Thoracic aorta (tissue), 2 donors: ENCODE measurements at regions not wholly inside any gene's neighbourhood (a gene's known extent, or its start where the extent isn't known, plus 50 kb on each side); places are given as distances from the start of the nearest gene placed in this dataset.

Experiments
- ATAC-seq: fragments of 150-250 bp; one replicate; pipeline ENCODE4 v1.8.0; 2017; ENCODE audit warnings: low read depth; ENCODE audit not compliant: insufficient number of reproducible peaks, low FRiP score
- DNase-seq: peaks from one replicate; pipeline ENCODE4 v3.0.0-alpha.2; 2020; ENCODE audit warnings: low spot score
- H3K27ac ChIP-seq, 2 donors: fragments of 200-600 bp; sonication (generic); 1 replicate in 1 of 2; 2 replicates in 1 of 2; pipeline ENCODE4 v1.5.1; 2016; ENCODE audit warnings: mild to moderate bottlenecking in 2 of 2, moderate library complexity in 2 of 2
- H3K27me3 ChIP-seq: fragments of 200-600 bp; sonication (generic); replicated peaks from 2 replicates; pipeline ENCODE4 v1.6.0; 2016; ENCODE audit warnings: mild to moderate bottlenecking; ENCODE audit not compliant: insufficient read depth
- H3K36me3 ChIP-seq: fragments of 200-600 bp; sonication (generic); one replicate; pipeline ENCODE4 v1.5.1; 2016
- H3K4me1 ChIP-seq, 2 donors: fragments of 200-600 bp; sonication (generic); 1 replicate in 1 of 2; 2 replicates in 1 of 2; pipeline versions ENCODE4 v1.5.1 to v1.6.0; 2016; ENCODE audit warnings: low read depth in 2 of 2, mild to moderate bottlenecking in 1 of 2; ENCODE audit not compliant: control insufficient read depth in 1 of 2
- H3K4me3 ChIP-seq: fragments of 200-600 bp; sonication (generic); 2 replicates; pipeline ENCODE4 v1.5.1; 2016; ENCODE audit warnings: mild to moderate bottlenecking
- H3K9me3 ChIP-seq: fragments of 200-600 bp; sonication (generic); 2 replicates; pipeline ENCODE4 v1.5.1; 2016
- TF ChIP-seq, protein P1 (sequence below): fragments of 200-600 bp; sonication (generic); IDR thresholded peaks from one replicate; pipeline ENCODE4 v1.5.1; 2019; ENCODE audit warnings: antibody characterized with exemption

- TF ChIP-seq, protein P1, sequence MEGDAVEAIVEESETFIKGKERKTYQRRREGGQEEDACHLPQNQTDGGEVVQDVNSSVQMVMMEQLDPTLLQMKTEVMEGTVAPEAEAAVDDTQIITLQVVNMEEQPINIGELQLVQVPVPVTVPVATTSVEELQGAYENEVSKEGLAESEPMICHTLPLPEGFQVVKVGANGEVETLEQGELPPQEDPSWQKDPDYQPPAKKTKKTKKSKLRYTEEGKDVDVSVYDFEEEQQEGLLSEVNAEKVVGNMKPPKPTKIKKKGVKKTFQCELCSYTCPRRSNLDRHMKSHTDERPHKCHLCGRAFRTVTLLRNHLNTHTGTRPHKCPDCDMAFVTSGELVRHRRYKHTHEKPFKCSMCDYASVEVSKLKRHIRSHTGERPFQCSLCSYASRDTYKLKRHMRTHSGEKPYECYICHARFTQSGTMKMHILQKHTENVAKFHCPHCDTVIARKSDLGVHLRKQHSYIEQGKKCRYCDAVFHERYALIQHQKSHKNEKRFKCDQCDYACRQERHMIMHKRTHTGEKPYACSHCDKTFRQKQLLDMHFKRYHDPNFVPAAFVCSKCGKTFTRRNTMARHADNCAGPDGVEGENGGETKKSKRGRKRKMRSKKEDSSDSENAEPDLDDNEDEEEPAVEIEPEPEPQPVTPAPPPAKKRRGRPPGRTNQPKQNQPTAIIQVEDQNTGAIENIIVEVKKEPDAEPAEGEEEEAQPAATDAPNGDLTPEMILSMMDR, result no peak
- no peaks in the 10 kb centered on the region for H3K36me3 ChIP-seq
- H3K9me3 ChIP-seq, result no peaks in the 10 kb centered on the region
- H3K27me3 ChIP-seq, result no peaks in the 10 kb centered on the region
- H3K4me3 ChIP-seq, result no peak overlapping the region
- DNase-seq, result no peak
- ATAC-seq, result no peak
- H3K4me1 ChIP-seq, result no peaks in the 10 kb centered on the region
- H3K27ac ChIP-seq, result no peak overlapping the region
These were observed 109.0 kb upstream of the KCNJ3 start for GRCh38 chr2:154589514-154589913.

DNA sequence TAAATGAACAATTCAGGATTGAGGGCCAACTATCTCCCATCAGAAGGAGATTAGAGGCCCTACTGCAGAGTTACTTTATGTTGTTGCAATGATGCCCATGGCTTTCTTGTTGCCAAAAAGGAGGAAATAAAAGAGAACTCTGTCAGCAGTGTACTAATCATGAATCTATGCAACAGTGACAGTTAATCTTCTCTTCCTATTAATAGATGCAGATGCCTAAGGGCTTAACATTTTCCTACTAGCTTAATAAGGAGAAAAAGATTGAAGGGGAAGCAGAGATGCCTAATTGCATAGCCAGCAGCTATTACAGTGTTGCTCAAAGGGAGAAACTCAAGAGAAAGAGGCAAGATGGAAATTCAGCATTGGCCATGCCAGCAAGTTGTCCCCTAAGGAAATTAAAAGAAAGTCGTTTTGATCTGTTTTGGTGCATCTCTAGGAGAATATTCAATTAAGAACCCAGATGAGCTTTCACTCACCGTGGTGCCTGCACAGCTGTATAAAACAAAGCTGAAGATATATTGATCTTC lies 107.1 kb upstream of the KCNJ3 start:
- Histone ChIP-seq H3K4me3 (no peak overlapping the region), H3K9me3 (no peaks in the 10 kb centered on the region), H3K27ac (no peak overlapping the region), H3K4me1 (no peaks in the 10 kb centered on the region), H3K27me3 (no peaks in the 10 kb centered on the region), H3K36me3 (no peaks in the 10 kb centered on the region)
- TF ChIP-seq, protein P1, result no peak
- DNase-seq (no peak), ATAC-seq (no peak)

- H3K27ac ChIP-seq, result no peak overlapping the region
- no peaks in the 10 kb centered on the region for H3K27me3 ChIP-seq
- DNase-seq (no peak), ATAC-seq (no peak)
- TF ChIP-seq, protein P1, result no peak
- H3K4me3 ChIP-seq, result no peak overlapping the region
- no peaks in the 10 kb centered on the region for H3K9me3 ChIP-seq
- no peaks in the 10 kb centered on the region for H3K4me1 ChIP-seq
- H3K36me3 ChIP-seq, result no peaks in the 10 kb centered on the region
These were observed 99.3 kb upstream of the KCNJ3 start for GRCh38 chr2:154599189-154599588.

DNA sequence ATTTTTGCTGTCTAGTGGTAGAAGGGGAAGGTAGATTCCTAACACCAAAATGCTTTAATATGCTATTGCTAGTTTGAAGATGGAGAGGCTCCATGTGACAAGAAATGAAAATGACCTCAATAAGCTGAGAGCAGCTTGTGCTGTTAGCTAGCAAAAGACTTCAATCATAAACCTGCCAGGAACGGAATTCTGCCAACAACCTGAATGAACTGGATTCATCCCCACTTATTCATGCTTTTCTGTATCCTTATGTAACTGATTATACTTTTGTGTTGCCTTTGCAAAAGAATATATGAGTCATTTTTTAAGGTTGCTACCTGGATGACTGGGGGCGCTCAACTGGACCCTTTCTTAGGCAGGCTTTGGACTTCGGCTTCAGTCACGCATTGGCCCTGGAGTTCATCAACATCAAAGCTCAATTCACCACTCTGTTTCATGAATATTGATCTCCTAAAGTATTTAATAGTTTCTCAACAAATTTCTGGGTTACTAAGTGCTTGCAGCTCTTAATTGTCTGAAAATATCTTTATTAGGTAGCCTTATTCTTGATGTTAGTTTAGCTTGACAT lies 97.5 kb upstream of the KCNJ3 start:
- H3K27me3 ChIP-seq, result no peaks in the 10 kb centered on the region
- TF ChIP-seq, protein P1, result no peak
- H3K9me3 ChIP-seq, result no peaks in the 10 kb centered on the region
- H3K27ac ChIP-seq, result no peak overlapping the region
- DNase-seq (no peak), ATAC-seq (no peak)
- no peak overlapping the region for H3K4me3 ChIP-seq
- no peaks in the 10 kb centered on the region for H3K4me1 ChIP-seq
- H3K36me3 ChIP-seq, result no peaks in the 10 kb centered on the region

DNA sequence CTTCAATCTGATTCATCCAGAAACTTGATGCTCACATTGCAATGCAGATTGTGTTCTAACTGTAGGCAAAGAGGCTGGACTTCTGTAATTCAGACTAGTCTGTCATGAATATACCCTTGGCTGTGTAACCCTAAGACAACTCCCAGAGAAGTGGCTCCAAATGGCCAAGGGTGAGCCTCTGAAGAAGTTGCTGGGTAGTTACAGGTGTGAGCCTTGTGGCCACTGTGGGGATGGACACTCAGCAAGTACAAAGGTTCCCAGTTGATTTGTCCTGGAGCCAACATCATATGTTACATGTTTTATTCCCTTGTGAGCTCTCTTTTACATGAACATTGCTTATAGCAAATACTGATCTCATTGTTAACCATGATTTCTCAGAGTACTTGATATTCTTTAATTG lies 94.8 kb upstream of the KCNJ3 start:
- H3K36me3 ChIP-seq, result no peaks in the 10 kb centered on the region
- no peaks in the 10 kb centered on the region for H3K9me3 ChIP-seq
- H3K4me1 ChIP-seq, result no peaks in the 10 kb centered on the region
- H3K4me3 ChIP-seq, result no peak overlapping the region
- no peak overlapping the region for H3K27ac ChIP-seq
- no peak for ATAC-seq
- no peaks in the 10 kb centered on the region for H3K27me3 ChIP-seq
- TF ChIP-seq, protein P1, result no peak
- no peak for DNase-seq
